HEK293 (cell line): ENCODE measurements at regions not wholly inside any gene's neighbourhood (a gene's known extent, or its start where the extent isn't known, plus 50 kb on each side); places are given as distances from the start of the nearest gene placed in this dataset.

Experiments used
- CTCF ChIA-PET: fragments of 350-600 bp; formaldehyde crosslinking; extraction: SDS; loops from one replicate; lab custom pipeline; 2021; ENCODE audit warnings: antibody characterized with exemption; lab: Yijun Ruan, JAX
- POLR2A ChIA-PET: fragments of 300-600 bp; formaldehyde crosslinking; extraction: SDS; loops from one replicate; lab custom pipeline; 2020; ENCODE audit warnings: antibody characterized with exemption, inconsistent platforms; lab: Yijun Ruan, JAX
- H3K27ac ChIP-seq: fragments of 200-500 bp; sonication (Bioruptor generic); 2 replicates; pipeline ENCODE4 v1.5.1; 2014; ENCODE audit warnings: low read depth, low read length, control low read depth, inconsistent platforms; ENCODE audit errors: extremely low read depth
- H3K36me3 ChIP-seq, 2 experiments: fragments of 200-500 bp in 1 of 2; sonication (Bioruptor generic) in 1 of 2; 1 replicate in 1 of 2; 2 replicates in 1 of 2; pipeline ENCODE4 v1.5.1; 2014 to 2017; ENCODE audit warnings: inconsistent platforms in 2 of 2, low read length in 2 of 2; ENCODE audit not compliant: control insufficient read depth in 2 of 2, insufficient read depth in 1 of 2
- H3K4me1 ChIP-seq: fragments of 200-500 bp; sonication (Bioruptor generic); 2 replicates; pipeline ENCODE4 v1.5.1; 2014; ENCODE audit warnings: mild to moderate bottlenecking, low read length, inconsistent platforms; ENCODE audit not compliant: control insufficient read depth, insufficient read depth
- H3K4me3 ChIP-seq: 2 replicates; pipeline ENCODE4 v1.5.1; 2011; ENCODE audit warnings: low read depth, mild to moderate bottlenecking, control low read depth, low read length, moderate library complexity
- H3K9me3 ChIP-seq: fragments of 200-500 bp; sonication (Bioruptor generic); 2 replicates; pipeline ENCODE4 v1.5.1; 2014; ENCODE audit warnings: low read depth, low read length, inconsistent platforms; ENCODE audit not compliant: control insufficient read depth, insufficient read depth
- OVOL3 ChIP-seq: fragments of 450-650 bp; formaldehyde crosslinking; IDR thresholded peaks from 2 replicates; pipeline ENCODE4 v1.5.1; 2016; ENCODE audit warnings: missing biosample characterization, missing genetic modification characterization
- PRDM1 ChIP-seq: fragments of 450-650 bp; formaldehyde crosslinking; IDR thresholded peaks from 2 replicates; pipeline ENCODE4; 2016; ENCODE audit warnings: missing biosample characterization, missing genetic modification characterization
- TRIM28 ChIP-seq: IDR thresholded peaks from 2 replicates; pipeline ENCODE4 v1.6.1; 2011; ENCODE audit warnings: low read length, control low read depth, borderline replicate concordance
- YY1 ChIP-seq: fragments of 450-650 bp; formaldehyde crosslinking; IDR thresholded peaks from 2 replicates; pipeline ENCODE4 v1.5.1; 2018; ENCODE audit warnings: missing biosample characterization, missing genetic modification characterization
- ZBTB48 ChIP-seq: fragments of 450-650 bp; formaldehyde crosslinking; IDR thresholded peaks from 2 replicates; pipeline ENCODE4 v1.5.1; 2016; ENCODE audit warnings: missing biosample characterization, missing genetic modification characterization
- ZEB2 ChIP-seq: fragments of 450-650 bp; formaldehyde crosslinking; IDR thresholded peaks from 2 replicates; pipeline ENCODE4 v1.5.1; 2016; ENCODE audit warnings: missing biosample characterization, missing genetic modification characterization
- ZNF114 ChIP-seq: fragments of 450-650 bp; formaldehyde crosslinking; IDR thresholded peaks from 2 replicates; pipeline ENCODE4 v1.5.0; 2017; ENCODE audit warnings: missing biosample characterization, missing genetic modification characterization
- ZNF169 ChIP-seq: fragments of 450-650 bp; formaldehyde crosslinking; IDR thresholded peaks from 2 replicates; pipeline ENCODE4 v1.5.1; 2016; ENCODE audit warnings: missing biosample characterization, missing genetic modification characterization
- ZNF324 ChIP-seq: fragments of 450-650 bp; formaldehyde crosslinking; IDR thresholded peaks from 2 replicates; pipeline ENCODE4 v1.5.1; 2016; ENCODE audit warnings: missing biosample characterization, missing genetic modification characterization
- ZNF341 ChIP-seq: fragments of 450-650 bp; formaldehyde crosslinking; IDR thresholded peaks from 2 replicates; pipeline ENCODE4; 2016; ENCODE audit warnings: low read depth, missing biosample characterization, missing genetic modification characterization
- ZNF391 ChIP-seq: fragments of 450-650 bp; formaldehyde crosslinking; IDR thresholded peaks from 2 replicates; pipeline ENCODE4 v1.5.1; 2016; ENCODE audit warnings: low read depth, missing biosample characterization, missing genetic modification characterization, borderline replicate concordance
- ZNF521 ChIP-seq: fragments of 450-650 bp; formaldehyde crosslinking; IDR thresholded peaks from 2 replicates; pipeline ENCODE4 v1.5.1; 2017; ENCODE audit warnings: missing biosample characterization, mild to moderate bottlenecking, missing genetic modification characterization
- ZNF549 ChIP-seq: fragments of 450-650 bp; IDR thresholded peaks from 2 replicates; pipeline ENCODE4 v1.5.1; 2018; ENCODE audit warnings: missing biosample characterization, missing genetic modification characterization, mild to moderate bottlenecking, inconsistent platforms, moderate library complexity
- ZNF555 ChIP-seq: fragments of 450-650 bp; formaldehyde crosslinking; conservative IDR thresholded peaks from 2 replicates; pipeline ENCODE4 v1.5.1; 2017; ENCODE audit warnings: missing biosample characterization, mild to moderate bottlenecking, missing genetic modification characterization, inconsistent platforms
- ZNF561 ChIP-seq: fragments of 450-650 bp; IDR thresholded peaks from 2 replicates; pipeline ENCODE4 v1.5.1; 2018; ENCODE audit warnings: missing biosample characterization, missing genetic modification characterization, borderline replicate concordance
- ZNF626 ChIP-seq: fragments of 450-650 bp; sonication (Bioruptor Pico); formaldehyde crosslinking; IDR thresholded peaks from 2 replicates; pipeline ENCODE4 v1.5.1; 2018; ENCODE audit warnings: missing biosample characterization, missing genetic modification characterization, inconsistent platforms
- ZNF660 ChIP-seq: fragments of 450-650 bp; IDR thresholded peaks from 2 replicates; pipeline ENCODE4 v1.5.1; 2018; ENCODE audit warnings: missing biosample characterization, mild to moderate bottlenecking, missing genetic modification characterization
- ZNF707 ChIP-seq: fragments of 450-650 bp; formaldehyde crosslinking; IDR thresholded peaks from 2 replicates; pipeline ENCODE4 v1.5.1; 2016; ENCODE audit warnings: missing biosample characterization, missing genetic modification characterization
- ZSCAN16 ChIP-seq: fragments of 450-650 bp; formaldehyde crosslinking; IDR thresholded peaks from 2 replicates; pipeline ENCODE4 v1.5.1; 2016; ENCODE audit warnings: missing biosample characterization, missing genetic modification characterization
- ZSCAN23 ChIP-seq: fragments of 450-650 bp; formaldehyde crosslinking; IDR thresholded peaks from 2 replicates; pipeline ENCODE4 v1.5.1; 2016; ENCODE audit warnings: missing biosample characterization, missing genetic modification characterization
- ZSCAN30 ChIP-seq: fragments of 450-650 bp; IDR thresholded peaks from 2 replicates; pipeline ENCODE4 v1.5.1; 2018; ENCODE audit warnings: missing biosample characterization, mild to moderate bottlenecking, missing genetic modification characterization, moderate library complexity
- TF ChIP-seq, protein P1 (sequence below): fragments of 450-650 bp; formaldehyde crosslinking; IDR thresholded peaks from 2 replicates; pipeline ENCODE4 v1.5.1; 2016; ENCODE audit warnings: missing biosample characterization, missing genetic modification characterization
- TF ChIP-seq, protein P2 (sequence below): sonication (generic); formaldehyde crosslinking; IDR thresholded peaks from 2 replicates; pipeline ENCODE4 v1.8.1; 2022; ENCODE audit warnings: mild to moderate bottlenecking, moderate library complexity, missing genetic modification reagents
- TF ChIP-seq, protein P3 (sequence below): fragments of 450-650 bp; formaldehyde crosslinking; IDR thresholded peaks from 2 replicates; pipeline ENCODE4 v1.5.1; 2016; ENCODE audit warnings: missing biosample characterization, missing genetic modification characterization
- TF ChIP-seq, protein P4 (sequence below): fragments of 450-650 bp; formaldehyde crosslinking; IDR thresholded peaks from 2 replicates; pipeline ENCODE4 v1.5.1; 2016; ENCODE audit warnings: missing biosample characterization, missing genetic modification characterization, low read depth

DNA sequence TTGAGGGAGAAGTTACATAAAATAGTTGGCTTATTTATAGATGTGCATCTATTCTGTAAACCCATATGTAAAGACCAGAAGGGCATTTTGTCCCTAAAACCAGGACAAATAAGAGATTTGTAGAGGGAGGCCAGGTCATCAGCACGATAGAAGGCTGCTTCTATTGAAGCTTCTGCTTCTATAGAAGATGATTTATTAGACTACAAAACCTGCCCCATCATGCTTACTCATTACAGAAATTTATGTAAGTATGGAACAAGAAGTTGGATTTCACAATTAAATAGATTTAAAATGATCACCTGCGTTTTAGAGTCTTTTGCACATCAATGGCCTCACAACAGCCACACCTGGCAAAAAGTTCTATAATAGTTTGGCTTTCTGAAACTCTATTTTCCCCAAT lies 183.5 kb downstream of the DUSP10 start:
- no peaks in the 10 kb centered on the region for H3K9me3 ChIP-seq
- no peaks in the 10 kb centered on the region for H3K36me3 ChIP-seq
- no peak overlapping the region for H3K27ac ChIP-seq
- no peak overlapping the region for H3K4me3 ChIP-seq
- TF ChIP-seq ZSCAN16 (tag by site-specific recombination), result no peak
- no peak for TF ChIP-seq ZNF521 (tag by site-specific recombination)
- TF ChIP-seq ZNF549 (tag by site-specific recombination), result no peak
- TF ChIP-seq, protein P1, sequence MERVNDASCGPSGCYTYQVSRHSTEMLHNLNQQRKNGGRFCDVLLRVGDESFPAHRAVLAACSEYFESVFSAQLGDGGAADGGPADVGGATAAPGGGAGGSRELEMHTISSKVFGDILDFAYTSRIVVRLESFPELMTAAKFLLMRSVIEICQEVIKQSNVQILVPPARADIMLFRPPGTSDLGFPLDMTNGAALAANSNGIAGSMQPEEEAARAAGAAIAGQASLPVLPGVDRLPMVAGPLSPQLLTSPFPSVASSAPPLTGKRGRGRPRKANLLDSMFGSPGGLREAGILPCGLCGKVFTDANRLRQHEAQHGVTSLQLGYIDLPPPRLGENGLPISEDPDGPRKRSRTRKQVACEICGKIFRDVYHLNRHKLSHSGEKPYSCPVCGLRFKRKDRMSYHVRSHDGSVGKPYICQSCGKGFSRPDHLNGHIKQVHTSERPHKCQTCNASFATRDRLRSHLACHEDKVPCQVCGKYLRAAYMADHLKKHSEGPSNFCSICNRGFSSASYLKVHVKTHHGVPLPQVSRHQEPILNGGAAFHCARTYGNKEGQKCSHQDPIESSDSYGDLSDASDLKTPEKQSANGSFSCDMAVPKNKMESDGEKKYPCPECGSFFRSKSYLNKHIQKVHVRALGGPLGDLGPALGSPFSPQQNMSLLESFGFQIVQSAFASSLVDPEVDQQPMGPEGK, result no peak
- TF ChIP-seq ZNF555 (tag by site-specific recombination), result no peak
- TF ChIP-seq ZNF391, result no peak
- no peak for TF ChIP-seq YY1 (tag by site-specific recombination)
- TF ChIP-seq TRIM28, result no peak
- CTCF ChIA-PET, result interaction anchor here (1.7 kb wide), 1 partner anchor 80 kb away, joined by 4 read pairs; no protein-coding TSS in a partner anchor
- POLR2A ChIA-PET, result no interaction called here
- H3K4me1 ChIP-seq, result no peaks in the 10 kb centered on the region

DNA sequence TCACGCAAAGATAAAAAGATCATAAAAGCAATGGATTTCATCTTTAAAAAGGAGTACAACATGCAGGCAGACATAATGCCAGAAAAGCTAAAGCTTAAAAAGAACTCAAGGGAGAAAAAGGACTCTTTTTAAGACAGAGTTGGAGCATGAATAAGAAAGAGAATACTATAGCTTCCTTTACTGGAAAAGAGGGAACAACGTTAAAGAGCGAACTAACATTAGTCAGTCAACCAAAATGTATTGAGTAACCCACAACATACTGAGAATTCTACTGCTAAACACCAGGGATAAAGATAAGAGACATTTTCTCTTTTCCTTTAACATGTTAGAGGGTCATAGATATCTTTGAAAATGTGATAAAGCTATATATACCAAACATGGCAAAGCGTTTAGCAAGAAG lies 182.0 kb downstream of the DUSP10 start:
- H3K36me3 ChIP-seq, result no peaks in the 10 kb centered on the region
- H3K27ac ChIP-seq, result no peak overlapping the region
- no peak overlapping the region for H3K4me3 ChIP-seq
- no peak for TF ChIP-seq ZSCAN23 (tag by site-specific recombination)
- no peak for TF ChIP-seq ZNF626 (tag by site-specific recombination)
- TF ChIP-seq ZNF561 (tag by site-specific recombination), result no peak
- no peak for TF ChIP-seq OVOL3
- no peak for TF ChIP-seq ZNF169 (tag by site-specific recombination)
- no peak for TF ChIP-seq ZEB2
- TF ChIP-seq PRDM1, result no peak
- TF ChIP-seq, protein P2, sequence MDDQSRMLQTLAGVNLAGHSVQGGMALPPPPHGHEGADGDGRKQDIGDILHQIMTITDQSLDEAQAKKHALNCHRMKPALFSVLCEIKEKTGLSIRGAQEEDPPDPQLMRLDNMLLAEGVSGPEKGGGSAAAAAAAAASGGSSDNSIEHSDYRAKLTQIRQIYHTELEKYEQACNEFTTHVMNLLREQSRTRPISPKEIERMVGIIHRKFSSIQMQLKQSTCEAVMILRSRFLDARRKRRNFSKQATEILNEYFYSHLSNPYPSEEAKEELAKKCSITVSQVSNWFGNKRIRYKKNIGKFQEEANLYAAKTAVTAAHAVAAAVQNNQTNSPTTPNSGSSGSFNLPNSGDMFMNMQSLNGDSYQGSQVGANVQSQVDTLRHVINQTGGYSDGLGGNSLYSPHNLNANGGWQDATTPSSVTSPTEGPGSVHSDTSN (CRISPR knock-in tag), result no peak
- no peak for TF ChIP-seq ZNF707 (tag by site-specific recombination)
- no peak for TF ChIP-seq ZBTB48 (tag by site-specific recombination)
- ChIA-PET CTCF (interaction anchor here (1.1 to 1.4 kb wide), 2 partner anchors 57 to 749 kb away, joined by 3 to 4 read pairs; no protein-coding TSS in a partner anchor), POLR2A (no interaction called here)
- H3K4me1 ChIP-seq, result no peaks in the 10 kb centered on the region
- H3K9me3 ChIP-seq, result no peaks in the 10 kb centered on the region

DNA sequence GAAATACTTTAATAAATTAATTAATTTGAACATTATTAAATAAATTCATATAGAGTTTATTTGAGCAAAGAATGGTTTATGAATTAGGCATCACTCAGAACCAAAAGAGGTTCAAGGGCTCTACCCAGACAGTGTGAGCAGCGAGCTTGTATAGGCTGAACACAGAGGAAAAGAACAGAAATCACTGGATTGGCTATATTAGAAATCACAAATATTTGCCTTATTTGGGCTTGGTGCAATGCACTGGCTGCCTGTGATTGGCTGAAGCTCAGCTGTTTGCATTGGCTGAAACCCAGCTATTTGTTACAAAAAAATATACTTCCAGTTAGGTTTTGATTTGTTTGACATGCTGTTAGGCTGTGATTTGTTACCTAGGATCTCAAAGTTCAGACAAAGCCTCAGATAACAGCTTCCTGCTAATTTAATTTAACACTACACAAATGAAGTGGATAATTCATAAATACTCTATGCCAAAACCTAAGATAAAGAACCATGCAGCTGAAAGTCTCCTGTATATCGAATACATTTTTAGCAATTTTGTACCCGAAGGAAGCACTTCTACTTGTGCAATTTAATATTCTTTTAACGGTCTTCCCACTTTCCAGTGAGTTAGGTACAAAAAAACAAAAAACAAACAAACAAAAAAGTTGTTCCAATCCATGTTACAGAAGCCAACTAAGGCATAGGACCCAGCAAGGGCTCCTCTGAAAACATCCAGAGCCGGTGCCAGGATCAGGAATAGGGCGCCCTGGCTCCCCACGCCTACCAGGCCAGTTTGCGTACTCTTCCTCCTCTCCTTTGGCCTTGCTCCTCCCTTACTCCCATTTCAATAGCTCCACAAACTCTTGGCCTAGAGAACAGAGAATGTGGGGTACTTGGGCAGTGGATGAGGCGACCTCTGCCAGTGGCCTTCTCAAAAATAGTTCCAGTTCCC lies 179.1 kb downstream of the DUSP10 start:
- ChIA-PET POLR2A (no interaction called here), CTCF (no interaction called here)
- Histone ChIP-seq H3K4me3 (no peak overlapping the region), H3K27ac (no peak overlapping the region), H3K36me3 (no peaks in the 10 kb centered on the region), H3K4me1 (0 out of 2 replicates have a peak, but pooled peaks cover under 1% of the 10 kb centered on the region), H3K9me3 (no peaks in the 10 kb centered on the region)
- TF ChIP-seq ZNF660 (no peak), ZNF324 (no peak), ZSCAN30 (tag by site-specific recombination) (no peak), ZNF114 (no peak), ZNF341 (tag by site-specific recombination) (no peak)
- TF ChIP-seq, protein P3, sequence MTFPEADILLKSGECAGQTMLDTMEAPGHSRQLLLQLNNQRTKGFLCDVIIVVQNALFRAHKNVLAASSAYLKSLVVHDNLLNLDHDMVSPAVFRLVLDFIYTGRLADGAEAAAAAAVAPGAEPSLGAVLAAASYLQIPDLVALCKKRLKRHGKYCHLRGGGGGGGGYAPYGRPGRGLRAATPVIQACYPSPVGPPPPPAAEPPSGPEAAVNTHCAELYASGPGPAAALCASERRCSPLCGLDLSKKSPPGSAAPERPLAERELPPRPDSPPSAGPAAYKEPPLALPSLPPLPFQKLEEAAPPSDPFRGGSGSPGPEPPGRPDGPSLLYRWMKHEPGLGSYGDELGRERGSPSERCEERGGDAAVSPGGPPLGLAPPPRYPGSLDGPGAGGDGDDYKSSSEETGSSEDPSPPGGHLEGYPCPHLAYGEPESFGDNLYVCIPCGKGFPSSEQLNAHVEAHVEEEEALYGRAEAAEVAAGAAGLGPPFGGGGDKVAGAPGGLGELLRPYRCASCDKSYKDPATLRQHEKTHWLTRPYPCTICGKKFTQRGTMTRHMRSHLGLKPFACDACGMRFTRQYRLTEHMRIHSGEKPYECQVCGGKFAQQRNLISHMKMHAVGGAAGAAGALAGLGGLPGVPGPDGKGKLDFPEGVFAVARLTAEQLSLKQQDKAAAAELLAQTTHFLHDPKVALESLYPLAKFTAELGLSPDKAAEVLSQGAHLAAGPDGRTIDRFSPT (tag by site-specific recombination), result no peak
- TF ChIP-seq, protein P4, sequence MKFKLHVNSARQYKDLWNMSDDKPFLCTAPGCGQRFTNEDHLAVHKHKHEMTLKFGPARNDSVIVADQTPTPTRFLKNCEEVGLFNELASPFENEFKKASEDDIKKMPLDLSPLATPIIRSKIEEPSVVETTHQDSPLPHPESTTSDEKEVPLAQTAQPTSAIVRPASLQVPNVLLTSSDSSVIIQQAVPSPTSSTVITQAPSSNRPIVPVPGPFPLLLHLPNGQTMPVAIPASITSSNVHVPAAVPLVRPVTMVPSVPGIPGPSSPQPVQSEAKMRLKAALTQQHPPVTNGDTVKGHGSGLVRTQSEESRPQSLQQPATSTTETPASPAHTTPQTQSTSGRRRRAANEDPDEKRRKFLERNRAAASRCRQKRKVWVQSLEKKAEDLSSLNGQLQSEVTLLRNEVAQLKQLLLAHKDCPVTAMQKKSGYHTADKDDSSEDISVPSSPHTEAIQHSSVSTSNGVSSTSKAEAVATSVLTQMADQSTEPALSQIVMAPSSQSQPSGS (tag by site-specific recombination), result no peak
